Central memory CD8-positive, alpha-beta T cell (primary cell): ENCODE measurements at regions not wholly inside any gene's neighbourhood (a gene's known extent, or its start where the extent isn't known, plus 50 kb on each side); places are given as distances from the start of the nearest gene placed in this dataset.

Experiments used
- ATAC-seq: fragments of 150-1000 bp; cut with Tn5 transposase; replicated peaks from 2 replicates; pipeline ENCODE4 v1.10.0; 2022; ENCODE audit warnings: mild to moderate bottlenecking, moderate FRiP score, moderate number of reproducible peaks; ENCODE audit not compliant: poor library complexity, severe bottlenecking; ENCODE audit errors: extremely low read depth
- DNase-seq, 2 donors: peaks; one replicate each; pipeline ENCODE4 v3.0.0; 2021; ENCODE audit warnings: low spot score in 2 of 2
- H3K27ac Mint-ChIP-seq: one replicate; pipeline ENCODE4 v1.8.0; 2022; ENCODE audit warnings: low read depth, mild to moderate bottlenecking, moderate library complexity, mixed read lengths
- H3K27me3 Mint-ChIP-seq: one replicate; pipeline ENCODE4 v1.8.0; 2022; ENCODE audit warnings: mixed read lengths
- H3K36me3 Mint-ChIP-seq: one replicate; pipeline ENCODE4 v1.8.0; 2022; ENCODE audit warnings: mild to moderate bottlenecking, moderate library complexity, mixed read lengths; ENCODE audit not compliant: insufficient read depth
- H3K4me1 Mint-ChIP-seq: one replicate; pipeline ENCODE4 v1.8.0; 2022; ENCODE audit warnings: mixed read lengths
- H3K4me3 Mint-ChIP-seq: one replicate; pipeline ENCODE4 v1.8.0; 2022; ENCODE audit warnings: mild to moderate bottlenecking, moderate library complexity, mixed read lengths
- H3K9me3 Mint-ChIP-seq: one replicate; pipeline ENCODE4 v1.8.0; 2022; ENCODE audit warnings: mixed read lengths

GRCh38 chr3:152071315-152071714, 197.4 kb upstream of the MBNL1 start:
- Mint-ChIP-seq H3K36me3 (no peaks in the 10 kb centered on the region), H3K27ac (no peak overlapping the region), H3K4me1 (no peaks in the 10 kb centered on the region), H3K4me3 (no peak overlapping the region), H3K9me3 (no peaks in the 10 kb centered on the region), H3K27me3 (peaks cover 10% of the 10 kb centered on the region)
- DNase-seq, result no peak
- no peak for ATAC-seq

DNA sequence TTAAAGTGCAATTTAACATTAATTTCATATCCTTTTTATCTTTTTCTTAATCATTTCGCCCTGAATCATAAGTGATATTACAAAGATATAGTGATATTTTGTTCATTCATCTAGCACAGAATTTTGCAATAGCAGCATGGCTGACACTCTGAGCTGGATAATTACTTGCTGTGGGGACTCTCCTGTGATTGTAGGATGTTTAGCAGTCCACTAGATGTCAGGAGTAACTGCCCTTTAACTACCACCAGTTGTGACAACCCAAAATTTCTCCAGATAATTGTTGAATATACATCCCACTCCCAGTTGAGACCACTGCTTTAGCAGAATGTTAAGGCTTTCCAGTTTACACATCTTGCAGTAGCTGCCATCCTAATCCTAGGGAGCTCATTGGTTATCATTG, 196.8 kb upstream of the MBNL1 start:
- Mint-ChIP-seq H3K27me3 (peaks cover 10% of the 10 kb centered on the region), H3K9me3 (no peaks in the 10 kb centered on the region), H3K36me3 (no peaks in the 10 kb centered on the region), H3K4me1 (no peaks in the 10 kb centered on the region), H3K27ac (no peak overlapping the region), H3K4me3 (no peak overlapping the region)
- no peak for DNase-seq
- ATAC-seq, result no peak

DNA sequence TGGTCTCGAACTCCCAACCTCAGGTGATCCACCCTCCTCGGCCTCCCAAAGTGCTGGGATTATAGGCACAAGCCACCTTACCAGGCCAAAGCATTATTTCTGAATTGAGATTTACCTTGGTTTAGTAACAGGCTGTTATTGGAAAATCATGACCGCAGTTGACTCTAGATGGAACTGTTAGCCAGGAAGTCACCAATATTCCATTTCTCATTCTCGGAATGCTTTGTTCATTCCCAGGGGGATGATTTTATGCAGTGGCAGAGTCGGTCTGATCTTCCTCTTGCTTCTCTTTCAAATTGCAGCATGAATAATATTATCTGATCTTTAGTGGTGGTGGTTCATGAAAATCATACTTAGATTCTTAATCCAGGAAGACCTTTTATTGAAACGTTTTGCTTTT, 195.5 kb upstream of the MBNL1 start:
- Mint-ChIP-seq H3K9me3 (no peaks in the 10 kb centered on the region), H3K4me1 (no peaks in the 10 kb centered on the region), H3K4me3 (no peak overlapping the region), H3K27ac (no peak overlapping the region), H3K27me3 (peaks cover 4% of the 10 kb centered on the region), H3K36me3 (no peaks in the 10 kb centered on the region)
- ATAC-seq (no peak), DNase-seq (no peak)

DNA sequence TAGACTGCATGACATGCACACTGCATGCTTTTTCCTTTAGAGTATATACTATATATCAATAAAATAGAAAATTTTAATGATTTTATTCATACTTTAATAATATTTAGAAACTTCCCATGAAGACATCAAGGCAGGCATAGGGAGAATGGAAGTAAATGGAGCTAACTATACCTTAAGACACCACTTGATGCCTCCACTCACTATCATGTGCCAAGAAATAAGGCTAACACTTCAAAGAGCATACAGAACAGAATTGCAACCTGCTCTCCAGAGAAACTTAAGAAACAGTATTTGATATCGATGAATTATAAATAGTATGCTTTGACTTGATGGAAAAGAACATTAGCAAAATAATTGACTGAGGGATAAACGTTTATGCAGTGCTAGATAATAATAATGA, 192.6 kb upstream of the MBNL1 start:
- no peaks in the 10 kb centered on the region for H3K36me3 Mint-ChIP-seq
- ATAC-seq, result no peak
- H3K4me3 Mint-ChIP-seq, result no peak overlapping the region
- no peaks in the 10 kb centered on the region for H3K27me3 Mint-ChIP-seq
- H3K27ac Mint-ChIP-seq, result no peak overlapping the region
- H3K4me1 Mint-ChIP-seq, result no peaks in the 10 kb centered on the region
- no peak for DNase-seq
- H3K9me3 Mint-ChIP-seq, result no peaks in the 10 kb centered on the region

- Mint-ChIP-seq H3K4me3 (no peak overlapping the region), H3K36me3 (no peaks in the 10 kb centered on the region), H3K27me3 (no peaks in the 10 kb centered on the region), H3K4me1 (no peaks in the 10 kb centered on the region), H3K9me3 (no peaks in the 10 kb centered on the region), H3K27ac (no peak overlapping the region)
- ATAC-seq, result no peak
- DNase-seq, result no peak
These were observed 188.7 kb upstream of the MBNL1 start for GRCh38 chr3:152079980-152080379.

GRCh38 chr3:152083135-152083534, 185.6 kb upstream of the MBNL1 start:
- Mint-ChIP-seq H3K4me3 (no peak overlapping the region), H3K9me3 (no peaks in the 10 kb centered on the region), H3K36me3 (no peaks in the 10 kb centered on the region), H3K27me3 (no peaks in the 10 kb centered on the region), H3K4me1 (no peaks in the 10 kb centered on the region), H3K27ac (no peak overlapping the region)
- DNase-seq (no peak), ATAC-seq (no peak)

DNA sequence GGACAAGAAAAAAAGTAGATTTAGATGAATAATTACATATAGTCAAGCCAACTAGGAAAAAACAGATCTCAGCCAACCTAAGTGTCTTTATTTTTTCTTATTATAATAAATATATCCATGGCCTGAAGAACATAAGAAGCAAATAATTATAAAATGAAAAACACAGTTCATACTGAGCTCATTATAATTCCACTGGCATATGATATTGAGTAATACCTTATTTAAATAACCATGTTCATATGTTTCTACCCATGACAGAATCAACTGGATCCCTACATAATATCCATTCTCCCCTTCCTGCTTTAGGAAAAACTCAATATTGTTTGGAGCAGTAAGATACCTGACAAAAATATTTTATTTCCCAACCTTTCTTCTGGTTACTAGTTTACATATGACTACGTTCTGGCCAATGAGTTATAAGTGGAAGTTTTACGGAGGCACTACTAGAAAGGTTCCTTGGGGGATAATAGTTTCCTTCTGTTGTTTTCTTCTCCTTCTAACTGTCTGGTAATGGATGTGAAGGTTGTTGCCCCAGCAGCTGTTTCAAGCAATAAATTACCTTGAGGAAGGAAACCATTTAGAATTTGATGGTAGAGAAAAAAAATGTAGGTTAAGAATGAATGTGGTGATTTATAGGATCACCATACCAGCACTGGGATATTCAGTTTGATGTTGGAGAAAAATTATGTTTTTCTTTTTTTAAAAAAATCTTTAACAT, 184.1 kb upstream of the MBNL1 start:
- Mint-ChIP-seq H3K36me3 (no peaks in the 10 kb centered on the region), H3K27me3 (no peaks in the 10 kb centered on the region), H3K4me3 (no peak overlapping the region), H3K27ac (no peak overlapping the region), H3K9me3 (no peaks in the 10 kb centered on the region), H3K4me1 (no peaks in the 10 kb centered on the region)
- no peak for DNase-seq
- no peak for ATAC-seq

DNA sequence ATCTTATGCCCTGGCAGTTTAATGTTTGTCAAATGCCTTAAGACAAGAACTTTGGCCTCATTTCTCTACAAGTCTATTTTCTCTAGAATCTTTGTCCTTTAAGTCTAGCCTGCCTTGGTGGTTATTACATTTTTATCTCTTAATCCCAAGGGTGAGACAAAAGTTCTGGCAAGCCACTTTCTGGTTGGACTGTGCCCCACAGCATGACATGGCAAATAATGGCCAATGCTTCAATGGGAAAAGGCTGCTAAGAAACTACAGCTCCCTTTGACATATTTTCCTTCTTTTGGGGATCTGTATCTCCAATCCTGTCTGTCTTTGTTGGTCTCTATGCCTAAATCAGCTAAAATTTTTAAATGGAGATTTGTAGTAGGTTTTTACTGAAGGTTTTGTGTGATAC, 181.6 kb upstream of the MBNL1 start:
- no peak for ATAC-seq
- H3K27me3 Mint-ChIP-seq, result no peaks in the 10 kb centered on the region

GRCh38 chr3:152089528-152089927, 179.2 kb upstream of the MBNL1 start:
- Mint-ChIP-seq H3K27me3 (peaks cover under 1% of the 10 kb centered on the region), H3K9me3 (no peaks in the 10 kb centered on the region), H3K4me3 (no peak overlapping the region), H3K36me3 (no peaks in the 10 kb centered on the region), H3K4me1 (no peaks in the 10 kb centered on the region), H3K27ac (no peak overlapping the region)
- no peak for DNase-seq
- no peak for ATAC-seq

More for the DNA sequence above, 181.6 kb upstream of the MBNL1 start:
- no peak for DNase-seq
- Mint-ChIP-seq H3K4me1 (no peaks in the 10 kb centered on the region), H3K36me3 (no peaks in the 10 kb centered on the region), H3K9me3 (no peaks in the 10 kb centered on the region), H3K27ac (no peak overlapping the region), H3K4me3 (no peak overlapping the region)

GRCh38 chr3:152091725-152092124, 177.0 kb upstream of the MBNL1 start:
- Mint-ChIP-seq H3K36me3 (no peaks in the 10 kb centered on the region), H3K27me3 (peaks cover 7% of the 10 kb centered on the region), H3K9me3 (no peaks in the 10 kb centered on the region), H3K4me3 (no peak overlapping the region), H3K4me1 (no peaks in the 10 kb centered on the region), H3K27ac (no peak overlapping the region)
- no peak for DNase-seq
- no peak for ATAC-seq

GRCh38 chr3:152093901-152094300, 174.8 kb upstream of the MBNL1 start:
- H3K27me3 Mint-ChIP-seq, result peaks cover 7% of the 10 kb centered on the region
- no peaks in the 10 kb centered on the region for H3K36me3 Mint-ChIP-seq
- no peaks in the 10 kb centered on the region for H3K9me3 Mint-ChIP-seq
- no peaks in the 10 kb centered on the region for H3K4me1 Mint-ChIP-seq
- H3K27ac Mint-ChIP-seq, result no peak overlapping the region
- ATAC-seq (no peak), DNase-seq (no peak)
- no peak overlapping the region for H3K4me3 Mint-ChIP-seq

DNA sequence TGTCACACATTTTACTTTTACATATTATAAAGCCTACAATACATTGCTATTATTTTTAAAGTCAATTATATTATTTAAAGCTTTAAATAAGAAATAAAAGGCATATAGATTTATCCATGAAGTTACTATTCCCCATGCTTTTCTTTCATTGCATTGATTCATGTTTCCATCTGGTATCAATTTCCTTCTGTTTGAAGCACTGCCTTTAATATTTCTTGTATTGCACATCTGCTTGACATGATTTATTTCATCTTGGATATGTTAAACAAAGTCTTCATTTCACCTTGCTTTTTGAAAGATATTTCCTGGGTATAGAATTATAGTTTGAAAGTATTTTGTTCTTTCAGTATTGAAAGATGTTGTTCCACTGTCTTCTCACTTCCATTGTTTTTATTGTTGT, 174.3 kb upstream of the MBNL1 start:
- DNase-seq, result no peak
- Mint-ChIP-seq H3K4me3 (no peak overlapping the region), H3K9me3 (no peaks in the 10 kb centered on the region), H3K27ac (no peak overlapping the region), H3K4me1 (no peaks in the 10 kb centered on the region), H3K36me3 (no peaks in the 10 kb centered on the region), H3K27me3 (peaks cover 7% of the 10 kb centered on the region)
- ATAC-seq, result no peak

DNA sequence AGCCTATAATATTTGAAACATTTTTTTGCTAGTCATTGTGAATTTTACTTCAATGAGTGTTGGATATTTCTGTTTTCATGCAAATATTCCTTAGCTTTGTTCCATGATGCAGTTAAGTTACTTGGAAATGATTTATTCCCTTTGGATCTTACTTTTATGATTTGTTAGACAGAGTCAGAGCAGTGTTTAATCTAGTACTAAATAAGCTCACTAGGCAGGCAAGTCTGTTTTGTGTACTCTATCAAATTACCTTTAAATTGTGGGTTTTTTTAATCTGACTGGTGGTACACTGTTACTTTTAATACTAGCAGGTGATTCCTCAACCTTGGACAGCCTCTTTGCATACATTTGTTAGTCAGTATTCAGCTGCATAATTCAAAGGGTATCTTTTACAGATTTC, 173.3 kb upstream of the MBNL1 start:
- peaks cover 7% of the 10 kb centered on the region for H3K27me3 Mint-ChIP-seq
- no peak overlapping the region for H3K4me3 Mint-ChIP-seq
- peaks cover 3% of the 10 kb centered on the region for H3K4me1 Mint-ChIP-seq
- no peak for ATAC-seq
- no peak overlapping the region for H3K27ac Mint-ChIP-seq
- DNase-seq, result no peak
- no peaks in the 10 kb centered on the region for H3K9me3 Mint-ChIP-seq
- no peaks in the 10 kb centered on the region for H3K36me3 Mint-ChIP-seq
